ENCODE measurements at regions not wholly inside any gene's neighbourhood (a gene's known extent, or its start where the extent isn't known, plus 50 kb on each side); places are given as distances from the start of the nearest gene placed in this dataset.
"Not testable (repeated sequence)": the region's sequence is repeated elsewhere in the genome, so short reads cannot be mapped to it uniquely, and the experiment has no call there.

GRCh38 chr1:98285286-98285685 is 364.5 kb upstream of the DPYD start:
- DNase-seq (ENCODE audit: low spot score), result not testable (repeated sequence)

GRCh38 chr1:98280049-98280448 is 359.2 kb upstream of the DPYD start:
- no peak for DNase-seq (ENCODE audit: low spot score)

- DNase-seq (ENCODE audit: low spot score), result no peak
These were observed 357.2 kb upstream of the DPYD start for GRCh38 chr1:98278055-98278454.

GRCh38 chr1:98277118-98277517 is 356.3 kb upstream of the DPYD start:
- DNase-seq (ENCODE audit: low spot score), result no peak

- DNase-seq (ENCODE audit: low spot score), result no peak
These were observed 355.7 kb upstream of the DPYD start for GRCh38 chr1:98276514-98276913.

GRCh38 chr1:98268316-98268715 is 347.5 kb upstream of the DPYD start:
- DNase-seq (ENCODE audit: low spot score), result no peak

GRCh38 chr1:98267423-98267822 is 346.6 kb upstream of the DPYD start:
- no peak for DNase-seq (ENCODE audit: low spot score)

- DNase-seq (ENCODE audit: low spot score), result no peak
These were observed 343.9 kb upstream of the DPYD start for GRCh38 chr1:98264727-98265126.

- no peak for DNase-seq (ENCODE audit: low spot score)
These were observed 340.0 kb upstream of the DPYD start for GRCh38 chr1:98260839-98261238.

- no peak for DNase-seq (ENCODE audit: low spot score)
These were observed 339.6 kb upstream of the DPYD start for GRCh38 chr1:98260412-98260811.

GRCh38 chr1:98256700-98257099 is 335.9 kb upstream of the DPYD start:
- no peak for DNase-seq (ENCODE audit: low spot score)

- no peak for DNase-seq (ENCODE audit: low spot score)
These were observed 332.3 kb upstream of the DPYD start for GRCh38 chr1:98253145-98253544.

GRCh38 chr1:98251497-98251896 is 330.7 kb upstream of the DPYD start:
- no peak for DNase-seq (ENCODE audit: low spot score)

- DNase-seq (ENCODE audit: low spot score), result no peak
These were observed 311.8 kb upstream of the DPYD start for GRCh38 chr1:98232678-98233077.

- DNase-seq (ENCODE audit: low spot score), result no peak
These were observed 301.9 kb upstream of the DPYD start for GRCh38 chr1:98222706-98223105.

- no peak for DNase-seq (ENCODE audit: low spot score)
These were observed 301.1 kb upstream of the DPYD start for GRCh38 chr1:98221923-98222322.

- DNase-seq (ENCODE audit: low spot score), result no peak
These were observed 296.8 kb upstream of the DPYD start for GRCh38 chr1:98217601-98218000.

- no peak for DNase-seq (ENCODE audit: low spot score)
These were observed 295.5 kb upstream of the DPYD start for GRCh38 chr1:98216304-98216703.

GRCh38 chr1:98211271-98211845 is 290.5 kb upstream of the DPYD start:
- DNase-seq (ENCODE audit: low spot score), result no peak

- DNase-seq (ENCODE audit: low spot score), result no peak
These were observed 289.7 kb upstream of the DPYD start for GRCh38 chr1:98210563-98210962.

GRCh38 chr1:98210064-98210463 is 289.2 kb upstream of the DPYD start:
- DNase-seq (ENCODE audit: low spot score), result no peak

GRCh38 chr1:98205291-98206017 is 284.6 kb upstream of the DPYD start:
- no peak for DNase-seq (ENCODE audit: low spot score)

- no peak for DNase-seq (ENCODE audit: low spot score)
These were observed 282.6 kb upstream of the DPYD start for GRCh38 chr1:98203466-98203865.

GRCh38 chr1:98201666-98202081 is 280.8 kb upstream of the DPYD start:
- DNase-seq (ENCODE audit: low spot score), result no peak
